ENCODE measurements at regions not wholly inside any gene's neighbourhood (a gene's known extent, or its start where the extent isn't known, plus 50 kb on each side); places are given as distances from the start of the nearest gene placed in this dataset.
"Not testable (repeated sequence)": the region's sequence is repeated elsewhere in the genome, so short reads cannot be mapped to it uniquely, and the experiment has no call there.

DNA sequence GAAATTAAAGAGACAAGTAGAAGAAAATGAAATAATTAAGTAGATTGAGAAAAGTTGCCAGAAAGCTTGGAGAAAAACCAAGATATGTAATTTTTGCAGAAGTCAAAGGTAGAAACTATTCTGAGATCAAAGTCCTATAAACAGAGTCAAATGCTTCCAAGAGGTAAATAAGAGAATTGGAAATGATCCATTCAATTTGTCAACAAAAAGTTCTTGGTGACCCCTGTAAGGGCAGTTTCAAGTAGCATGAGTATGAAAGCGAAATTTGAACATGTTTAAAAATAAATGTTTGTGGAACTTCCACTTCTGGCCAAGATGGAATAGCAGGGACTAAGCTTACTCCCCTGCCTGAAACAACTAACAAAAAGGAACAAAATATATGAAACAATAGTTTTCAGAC lies 562.0 kb downstream of the SMARCA1 start:
- DNase-seq (no peak), ATAC-seq (no peak)

DNA sequence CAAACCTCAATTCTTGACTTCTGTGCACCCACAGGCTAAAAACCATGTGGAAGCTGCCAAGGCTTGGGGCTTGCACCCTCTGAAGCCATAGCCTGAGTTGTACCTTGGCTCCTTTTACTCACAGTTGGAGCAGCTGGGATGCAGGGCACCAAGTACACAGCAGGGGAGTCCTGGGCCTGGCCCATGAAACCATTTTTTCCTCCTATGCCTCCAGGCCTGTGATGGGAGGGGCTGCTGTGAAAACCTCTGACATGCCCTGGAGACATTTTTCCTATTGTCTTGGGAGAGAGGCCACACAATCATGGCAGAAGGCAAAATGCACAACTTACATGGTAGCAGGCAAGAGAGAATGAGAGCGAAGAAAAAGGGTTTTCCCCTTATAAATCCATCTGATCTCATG lies 568.6 kb downstream of the SMARCA1 start:
- DNase-seq, ATAC-seq: not testable (repeated sequence)

DNA sequence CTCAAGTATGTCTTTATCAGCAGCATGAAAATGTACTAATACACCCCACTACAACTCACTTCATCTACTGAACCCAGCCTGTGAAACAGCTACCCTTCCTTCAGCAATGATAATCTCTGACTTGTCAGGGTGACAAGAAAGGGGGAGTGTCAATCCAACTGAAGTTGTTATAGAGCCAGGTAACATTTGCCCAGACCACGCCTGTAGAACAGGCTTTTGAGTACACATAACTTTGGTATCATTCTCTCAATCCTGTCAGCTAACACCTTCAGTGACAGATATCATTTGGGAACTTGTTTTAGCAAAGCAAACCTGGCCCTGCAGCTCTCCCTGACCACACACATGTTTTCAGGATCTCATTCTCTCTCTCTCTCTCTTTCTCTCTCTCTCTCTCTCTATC lies 592.2 kb downstream of the SMARCA1 start:
- DNase-seq (no peak), ATAC-seq (no peak)

DNA sequence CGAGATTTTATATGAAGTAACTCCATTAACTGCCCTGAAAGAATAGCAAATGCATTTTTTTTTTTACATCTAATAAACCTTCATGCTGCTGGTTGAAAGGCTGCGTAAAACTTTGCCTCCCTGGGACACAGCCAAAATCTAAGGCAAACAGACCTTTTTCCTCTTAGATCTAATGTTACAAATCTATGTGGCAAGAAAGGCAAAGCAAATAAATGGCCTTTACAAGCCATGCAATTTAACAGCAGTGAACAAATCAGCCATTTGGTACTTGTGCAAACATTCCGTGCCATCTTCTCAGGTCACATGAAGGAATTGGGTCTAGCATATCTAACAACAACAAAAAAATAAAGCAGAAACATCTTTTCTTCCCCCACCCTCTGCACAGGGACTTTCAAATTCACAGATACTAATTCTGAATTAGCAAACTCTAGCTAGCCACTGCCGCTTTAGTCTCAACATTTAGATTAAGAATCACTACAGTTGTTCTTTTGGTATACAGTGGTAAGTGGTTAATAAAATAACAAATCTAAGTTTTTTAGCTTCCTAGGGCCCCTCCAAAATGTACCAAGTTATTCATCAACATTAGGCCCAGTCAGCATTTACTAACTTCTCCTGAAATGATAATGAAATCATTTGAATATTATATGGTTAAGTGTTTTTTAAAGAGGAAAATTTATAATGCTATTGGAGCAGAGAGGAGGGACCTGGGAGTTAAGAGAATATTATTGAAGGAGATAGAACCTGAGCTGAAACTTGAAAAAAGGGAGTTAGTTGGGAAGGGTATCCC lies 593.8 kb downstream of the SMARCA1 start:
- no peak for DNase-seq

DNA sequence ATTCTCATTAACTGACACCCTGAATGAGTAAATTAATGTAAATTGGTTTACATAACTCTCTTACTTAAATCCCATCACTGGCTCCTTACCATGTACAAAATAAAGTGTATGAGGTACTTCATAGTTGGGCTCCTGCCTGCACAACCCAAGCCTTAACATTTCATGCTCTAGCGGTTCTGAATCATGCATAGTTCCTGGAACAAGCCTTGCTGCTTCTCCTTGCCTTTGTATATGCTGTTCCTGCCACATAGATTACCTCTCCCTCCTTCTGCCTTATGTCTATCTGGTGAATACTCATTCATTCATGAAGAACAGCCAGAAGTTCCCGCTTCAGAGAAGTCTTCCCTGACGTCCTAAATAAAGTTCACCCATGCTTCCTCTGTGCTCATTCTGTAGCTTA lies 594.7 kb downstream of the SMARCA1 start:
- no peak for ATAC-seq
- no peak for DNase-seq

More for the DNA sequence above, 593.8 kb downstream of the SMARCA1 start:
- no peak for ATAC-seq

DNA sequence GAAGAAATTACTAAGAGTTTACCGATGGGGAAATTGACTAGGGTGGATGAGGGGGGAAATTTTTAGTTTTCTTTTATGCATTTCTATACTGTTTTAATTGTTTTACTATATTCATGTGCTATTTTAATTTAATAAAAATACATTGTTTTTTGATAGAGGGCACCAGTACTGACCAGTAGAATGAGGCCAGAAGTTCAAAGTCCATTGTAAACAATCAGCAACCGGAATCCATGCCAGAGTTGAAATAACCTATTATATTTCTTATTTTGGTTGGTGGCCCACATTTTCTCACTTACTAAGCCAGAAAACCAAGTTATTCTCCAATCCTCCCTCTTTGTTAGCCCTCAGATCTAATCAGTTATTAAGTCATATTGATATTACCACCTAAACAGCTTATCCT lies 595.9 kb downstream of the SMARCA1 start:
- ATAC-seq (no peak), DNase-seq (no peak)

DNA sequence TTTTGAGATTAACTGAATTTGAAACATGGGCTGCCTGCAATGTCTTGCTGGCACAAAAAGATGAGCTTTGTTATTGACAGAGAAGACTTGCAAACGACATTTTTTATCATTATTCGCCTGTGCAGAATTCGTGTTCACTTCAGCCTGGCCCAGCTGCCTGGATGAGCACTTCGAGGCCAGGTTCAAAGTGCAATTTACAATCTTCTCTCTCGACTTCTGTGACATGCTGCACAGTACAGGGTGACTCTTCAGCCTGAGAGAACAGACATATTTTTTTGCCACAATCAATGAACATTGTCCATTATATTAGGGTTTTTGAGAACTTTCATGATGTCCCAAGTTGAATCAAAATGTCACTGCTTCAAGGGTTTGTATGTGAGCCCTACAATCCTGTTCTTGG lies 616.5 kb downstream of the SMARCA1 start:
- ATAC-seq: no peak
- no peak for DNase-seq

DNA sequence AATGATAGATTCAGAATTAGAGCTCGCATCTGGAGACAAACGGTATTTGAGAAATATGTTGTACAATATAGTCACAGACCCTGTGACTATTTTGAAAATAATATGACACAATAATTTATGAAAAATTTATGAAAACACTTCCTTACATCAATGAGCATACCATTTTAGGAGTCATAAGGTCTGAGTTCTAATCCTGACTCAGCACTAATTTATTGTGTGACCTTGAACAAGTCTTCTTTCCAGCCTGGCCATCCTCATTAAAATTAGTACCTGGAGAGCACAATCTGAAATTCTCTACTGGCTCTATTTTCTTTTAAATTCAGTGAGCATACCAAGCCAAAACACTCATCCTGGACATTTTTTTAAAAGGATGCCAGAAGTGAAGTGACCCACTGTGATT lies 622.3 kb downstream of the SMARCA1 start:
- no peak for DNase-seq

DNA sequence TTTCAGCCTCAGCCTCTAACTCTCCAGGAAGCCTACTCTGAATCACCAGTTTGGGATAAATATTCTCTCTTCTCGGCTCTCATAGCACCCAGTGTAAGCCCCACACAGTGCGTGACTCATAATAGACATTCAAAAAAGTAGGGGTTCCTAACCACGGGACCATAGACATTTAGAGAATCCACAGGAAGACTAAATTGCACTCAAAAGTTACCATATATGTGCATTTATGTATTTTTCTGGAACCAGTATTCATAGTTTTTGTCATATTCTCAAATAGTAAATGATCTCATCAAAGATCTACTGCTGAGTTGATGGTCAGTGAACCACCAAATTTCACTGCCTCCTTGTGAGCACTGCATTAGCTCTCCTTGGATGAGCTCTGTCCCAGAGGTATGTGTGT lies 625.7 kb downstream of the SMARCA1 start:
- DNase-seq: no peak
- no peak for ATAC-seq

More for the DNA sequence above, 622.3 kb downstream of the SMARCA1 start:
- no peak for ATAC-seq

DNA sequence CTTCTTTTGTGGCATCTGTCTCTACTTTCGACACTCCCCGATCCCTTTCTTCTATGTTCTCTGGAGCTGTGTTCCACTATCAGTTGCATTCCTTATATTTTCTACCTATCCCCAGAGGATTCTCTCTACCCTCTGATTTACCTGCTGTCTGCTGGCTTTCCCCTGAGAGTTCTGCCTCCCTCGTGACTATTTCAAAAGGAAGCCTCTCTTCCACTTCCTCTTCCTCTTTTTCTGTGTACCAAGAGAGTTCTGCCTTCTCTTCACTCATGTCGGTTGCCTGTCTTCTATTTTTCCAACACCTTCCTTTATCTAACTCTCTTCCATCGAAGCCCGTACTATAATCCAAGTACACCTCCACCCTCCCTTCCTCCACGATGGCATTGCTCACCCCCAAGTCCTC lies 631.7 kb downstream of the SMARCA1 start:
- no peak for DNase-seq
- no peak for ATAC-seq

DNA sequence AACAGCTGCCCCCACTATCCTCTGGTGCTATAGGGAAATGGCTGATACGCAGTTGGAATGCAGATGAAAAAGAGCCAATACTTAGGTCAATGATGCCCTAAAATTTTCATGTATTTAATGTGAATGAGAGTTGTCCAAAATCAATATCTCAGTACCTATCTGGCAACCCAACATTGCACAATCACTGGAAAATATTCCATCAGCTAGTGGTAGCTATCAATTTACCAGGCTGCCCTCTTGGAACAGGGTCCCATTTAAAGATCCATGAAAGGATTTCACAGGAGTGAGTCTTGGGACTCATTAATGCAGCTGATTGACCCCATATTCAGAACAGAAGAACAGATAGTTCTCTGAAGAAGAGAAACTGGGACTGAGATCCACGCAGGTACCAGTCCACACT lies 638.9 kb downstream of the SMARCA1 start:
- ATAC-seq: no peak
- DNase-seq: no peak

DNA sequence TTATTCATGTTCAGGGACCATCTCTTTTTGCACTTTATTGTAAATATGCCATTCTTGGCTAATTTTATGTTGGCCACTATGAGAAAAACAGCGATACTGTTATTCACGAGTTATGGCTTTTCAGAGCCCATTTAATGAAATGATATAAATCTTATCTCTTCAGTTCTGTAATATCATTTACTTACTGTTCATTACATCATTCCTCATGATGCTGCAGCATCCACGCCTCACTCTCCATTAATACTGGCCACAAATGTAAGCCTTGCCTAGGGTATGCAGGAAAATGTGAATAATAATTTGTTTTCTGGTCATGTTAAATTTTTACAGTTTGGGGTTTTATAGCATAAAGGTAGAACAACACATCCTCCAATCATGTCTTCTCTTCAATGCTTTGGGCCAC lies 639.6 kb downstream of the SMARCA1 start:
- ATAC-seq (no peak), DNase-seq (no peak)

DNA sequence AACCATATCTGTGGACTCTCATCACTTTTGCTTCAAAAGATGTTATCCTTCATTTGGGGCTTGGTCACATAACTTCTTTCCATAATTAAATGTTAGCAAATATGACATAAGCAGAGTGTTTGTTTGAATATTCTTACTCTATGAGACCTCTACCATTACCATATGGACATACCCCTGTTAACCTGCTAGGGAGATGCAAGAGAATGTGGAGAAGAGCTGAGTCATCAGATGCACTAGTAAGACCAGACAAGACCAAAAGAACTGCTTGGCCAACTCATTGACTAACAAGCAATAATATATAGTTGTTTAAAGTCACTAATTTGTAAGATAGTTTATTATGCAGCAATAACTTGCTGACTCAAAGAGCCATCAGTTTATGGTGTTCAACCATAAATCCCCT lies 652.9 kb downstream of the SMARCA1 start:
- DNase-seq (no peak), ATAC-seq (no peak)

DNA sequence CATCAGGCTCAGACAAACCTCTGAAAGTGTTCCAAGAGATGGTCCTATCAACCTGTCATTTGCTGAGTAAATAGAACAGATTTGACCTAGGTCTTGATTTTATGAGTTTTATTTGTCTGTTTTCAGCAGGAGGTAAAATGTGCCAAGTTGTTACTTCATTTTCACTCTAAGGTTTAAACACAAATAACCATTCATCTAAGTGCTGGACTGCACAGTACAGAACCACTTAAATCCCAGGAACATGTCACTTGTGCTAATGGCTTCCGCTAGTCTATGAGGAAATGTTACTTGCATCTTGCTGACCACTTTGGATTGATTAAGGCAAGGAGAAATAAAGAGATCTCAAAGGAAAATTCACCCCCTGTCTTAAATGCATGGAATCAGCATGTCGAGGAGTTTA lies 660.7 kb downstream of the SMARCA1 start:
- no peak for DNase-seq
- no peak for ATAC-seq

DNA sequence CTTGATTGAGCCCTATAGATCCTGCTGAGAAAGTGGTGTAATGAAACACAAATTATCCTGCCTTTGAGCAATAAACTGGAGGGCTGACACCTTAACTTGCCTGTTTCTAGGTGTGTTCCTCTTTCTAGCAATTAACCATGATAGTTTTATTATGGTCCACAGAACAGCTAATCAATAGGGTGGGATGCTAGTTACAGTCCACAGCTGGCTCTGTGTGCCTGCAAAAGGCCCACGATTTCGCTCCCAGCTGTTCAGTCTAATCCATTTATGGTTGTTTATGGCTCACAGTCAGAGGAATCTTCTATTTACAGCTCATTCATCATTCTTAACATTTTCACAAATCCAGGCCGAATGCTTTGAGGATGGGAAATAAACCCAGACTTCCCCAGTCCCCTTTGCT lies 674.9 kb downstream of the SMARCA1 start:
- DNase-seq (no peak), ATAC-seq (no peak)

DNA sequence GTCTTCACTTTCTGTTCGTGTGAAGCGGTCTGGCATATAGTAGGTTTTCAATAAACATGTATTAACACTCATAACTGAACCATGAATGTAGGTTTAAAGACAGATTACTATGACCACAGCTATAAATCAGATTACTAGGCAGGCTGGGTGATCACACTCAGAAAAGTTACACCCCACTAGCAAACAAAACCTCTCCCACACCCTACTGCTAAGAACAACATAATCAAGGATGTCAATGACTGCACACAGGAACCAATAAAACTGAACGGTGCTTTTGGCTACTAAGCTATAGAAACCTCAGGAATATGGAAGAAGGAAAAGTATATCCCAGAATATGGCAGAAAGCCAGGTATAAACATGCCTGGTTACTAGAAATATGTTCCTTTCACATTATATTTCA lies 676.9 kb downstream of the SMARCA1 start:
- no peak for ATAC-seq
- no peak for DNase-seq

DNA sequence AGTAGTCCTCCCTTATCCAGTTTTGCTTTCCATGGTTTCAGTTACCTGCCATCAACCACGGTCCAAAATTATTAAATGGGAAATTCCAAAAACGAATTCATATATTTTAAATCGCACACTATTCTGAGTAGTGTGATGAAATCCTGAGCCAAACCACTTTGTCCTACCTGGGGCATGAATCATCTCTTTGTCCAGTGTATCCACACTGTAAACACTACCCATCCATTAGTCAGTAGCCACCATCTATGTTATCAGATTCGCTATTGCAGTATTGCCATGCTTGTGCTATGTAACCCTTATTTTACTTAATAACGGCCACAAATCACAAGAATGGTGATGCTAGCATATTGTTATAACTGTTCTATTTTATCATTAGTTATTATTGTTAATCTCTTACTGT lies 704.6 kb downstream of the SMARCA1 start:
- DNase-seq (no peak), ATAC-seq (no peak)

DNA sequence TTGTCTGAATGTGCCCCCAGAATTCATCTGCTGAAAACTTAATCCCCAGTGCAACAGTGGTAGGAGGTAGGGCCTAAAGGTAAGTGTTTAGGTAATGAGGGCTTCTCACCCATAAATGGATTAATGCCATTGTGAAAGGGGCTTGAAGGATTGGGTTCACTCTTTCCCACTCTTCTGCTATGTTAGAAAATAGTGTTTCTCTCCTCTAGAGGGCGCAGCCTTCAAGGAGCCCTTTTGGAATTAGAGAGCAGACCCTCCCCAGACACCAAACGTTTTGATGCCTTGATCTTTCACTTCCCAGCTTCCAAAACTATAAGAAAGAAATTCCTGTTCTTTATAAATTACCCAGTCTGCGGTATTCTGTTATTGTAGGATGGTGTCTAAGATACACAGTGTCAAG lies 706.4 kb downstream of the SMARCA1 start:
- ATAC-seq (no peak), DNase-seq (no peak)

DNA sequence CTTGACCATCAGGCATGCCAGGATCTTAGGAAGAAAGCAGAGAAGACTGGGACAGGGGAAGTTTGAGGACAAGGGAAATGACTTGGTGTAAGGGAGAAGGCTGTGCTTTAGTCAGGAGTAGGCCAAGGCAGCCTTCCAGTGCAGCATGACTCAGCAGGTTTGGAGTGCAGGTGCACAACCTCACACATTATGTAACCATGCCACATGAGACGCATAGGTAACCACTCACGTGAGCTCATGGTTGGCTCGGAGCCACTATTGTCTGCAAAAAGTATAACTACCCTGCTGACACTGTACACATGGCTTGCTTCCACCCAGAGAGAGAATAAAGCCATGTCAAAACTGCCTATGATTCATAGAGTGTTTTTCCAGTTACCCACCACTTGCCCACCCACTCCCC lies 715.9 kb downstream of the SMARCA1 start:
- ATAC-seq: no peak
- no peak for DNase-seq

DNA sequence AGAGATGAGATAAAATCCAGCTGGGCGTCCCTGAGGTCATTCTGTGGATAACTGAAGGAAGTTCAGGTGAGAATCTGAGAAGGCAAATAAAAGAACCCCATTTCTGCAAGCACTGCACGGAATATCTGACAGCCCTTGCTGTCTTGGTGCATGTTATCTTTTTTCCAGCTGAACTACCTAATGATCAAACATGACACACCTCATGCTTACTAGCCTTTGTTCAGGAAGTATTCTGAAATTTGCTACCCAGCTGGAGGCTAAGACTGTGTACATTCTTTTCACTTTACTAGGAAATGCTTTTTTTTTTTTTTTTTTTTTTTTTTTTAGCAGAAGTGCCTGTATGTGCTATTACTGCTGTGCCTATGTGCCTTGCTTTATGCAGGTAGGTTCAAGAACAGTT lies 718.1 kb downstream of the SMARCA1 start:
- DNase-seq (no peak), ATAC-seq (no peak)

DNA sequence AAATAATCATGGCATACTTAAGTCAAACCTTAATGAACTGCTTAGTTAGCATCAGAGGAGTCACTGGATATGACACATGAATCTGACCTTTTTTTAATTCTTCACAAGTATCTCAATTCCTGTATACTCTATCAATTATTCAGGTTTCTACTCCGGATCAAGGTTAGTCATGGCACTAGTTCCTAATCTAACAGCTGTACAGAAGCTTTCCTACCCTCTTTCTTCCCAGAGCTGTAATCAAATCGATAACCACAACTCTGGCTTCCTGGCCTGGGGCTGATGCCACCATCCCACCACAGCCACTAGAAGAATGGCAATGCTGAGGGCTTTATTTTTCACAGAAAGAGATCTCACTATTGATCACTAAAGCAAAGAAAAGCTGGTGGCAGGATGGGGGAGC lies 718.5 kb downstream of the SMARCA1 start:
- no peak for ATAC-seq

DNA sequence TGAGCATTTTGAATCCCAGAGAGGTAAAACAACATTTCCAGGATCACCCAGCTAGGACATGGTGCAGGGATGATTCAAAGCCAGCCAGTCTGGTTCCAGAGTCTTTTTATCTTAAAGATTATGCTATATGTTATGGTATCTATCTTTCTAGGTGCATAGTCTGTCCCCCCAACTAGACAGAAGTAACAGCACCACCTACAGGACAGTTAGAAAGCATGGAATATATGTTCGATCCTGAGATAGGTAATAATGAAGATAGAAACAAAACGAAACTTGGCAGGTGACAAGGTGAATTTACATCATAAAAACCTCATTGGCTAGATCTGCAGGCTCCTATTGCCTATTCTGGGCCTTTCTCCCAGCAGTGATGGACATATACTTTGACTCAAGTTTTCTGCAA lies 723.2 kb downstream of the SMARCA1 start:
- no peak for DNase-seq
- no peak for ATAC-seq

More for the DNA sequence above, 718.5 kb downstream of the SMARCA1 start:
- no peak for DNase-seq

DNA sequence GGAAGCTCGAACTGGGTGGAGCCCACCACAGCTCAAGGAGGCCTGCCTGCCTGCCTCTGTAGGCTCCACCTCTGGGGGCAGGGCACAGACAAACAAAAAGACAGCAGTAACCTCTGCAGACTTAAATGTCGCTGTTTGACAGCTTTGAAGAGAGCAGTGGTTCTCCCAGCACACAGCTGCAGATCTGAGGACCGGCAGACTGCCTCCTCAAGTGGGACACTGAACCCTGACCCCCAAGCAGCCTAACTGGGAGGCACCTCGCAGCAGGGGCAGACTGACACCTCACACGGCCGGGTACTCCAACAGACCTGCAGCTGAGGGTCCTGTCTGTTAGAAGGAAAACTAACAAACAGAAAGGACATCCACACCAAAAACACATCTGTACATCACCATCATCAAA lies 730.9 kb upstream of the ACTRT1 start:
- ATAC-seq, DNase-seq: not testable (repeated sequence)

DNA sequence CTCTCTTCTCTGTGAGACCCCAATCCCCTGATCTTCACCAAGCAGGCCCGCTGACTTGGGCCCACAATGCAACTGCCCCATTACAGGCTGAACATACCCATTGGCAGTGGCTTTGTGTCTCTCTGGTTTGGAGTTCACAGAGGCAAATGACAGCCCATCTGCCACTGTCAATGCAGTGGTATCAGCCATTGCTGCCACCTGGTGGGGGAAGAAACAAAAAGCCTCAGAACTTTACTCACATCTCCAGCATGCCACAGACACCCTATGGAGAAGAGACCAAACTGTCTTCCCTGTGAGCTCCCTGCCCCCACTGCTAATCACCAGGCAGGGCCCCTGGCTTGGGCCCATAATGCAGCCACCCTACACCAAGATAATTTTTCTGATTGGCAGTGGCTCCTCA lies 729.3 kb upstream of the ACTRT1 start:
- peak; percentile 8 for DNase-seq
- no peak for ATAC-seq

DNA sequence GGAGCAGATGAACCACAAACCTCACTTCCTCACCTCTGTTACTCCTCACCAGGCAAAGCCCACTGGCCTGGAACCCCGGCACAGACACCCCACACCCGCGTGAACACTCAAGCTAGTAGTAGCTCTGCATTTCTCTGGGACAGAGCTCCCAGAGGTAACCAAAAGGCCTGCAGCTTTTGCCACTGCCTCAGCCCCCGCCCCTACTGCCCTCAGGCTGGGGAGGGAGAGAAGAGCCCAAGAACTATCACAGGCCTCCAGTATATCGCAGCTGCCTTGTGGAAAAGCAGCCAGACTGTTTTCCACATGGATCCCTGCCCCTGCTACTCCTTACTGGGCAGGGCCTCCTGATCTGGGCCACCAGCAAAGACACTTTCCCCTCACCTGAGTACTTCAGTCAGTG lies 728.7 kb upstream of the ACTRT1 start:
- ATAC-seq: no peak
- DNase-seq: no peak
